H1 (cell line): ENCODE measurements at regions not wholly inside any gene's neighbourhood (a gene's known extent, or its start where the extent isn't known, plus 50 kb on each side); places are given as distances from the start of the nearest gene placed in this dataset.

Experiments
- BACH1 ChIP-seq: IDR thresholded peaks from 2 replicates; pipeline ENCODE4 v1.6.1; 2012; ENCODE audit warnings: low read length, improper control_type of control experiment
- BCL11A ChIP-seq, 2 experiments: IDR thresholded peaks; one replicate each; pipeline ENCODE4 v1.6.1; 2011; ENCODE audit warnings: low read depth in 2 of 2, low read length in 2 of 2, mild to moderate bottlenecking in 2 of 2
- CBX5 ChIP-seq: fragments of 300-800, 300-1000 bp; sonication (generic); IDR thresholded peaks from 2 replicates; pipeline ENCODE4 v1.7.1; 2016; ENCODE audit warnings: antibody characterized with exemption, low read length, low read depth
- CHD7 ChIP-seq: fragments of 300-600 bp; sonication (generic); IDR thresholded peaks from 2 replicates; pipeline ENCODE4 v1.7.1; 2012; ENCODE audit warnings: low read length, moderate library complexity, mild to moderate bottlenecking, inconsistent platforms; ENCODE audit not compliant: insufficient replicate concordance
- SP2 ChIP-seq: IDR thresholded peaks from 2 replicates; pipeline ENCODE4 v1.6.1; 2012; ENCODE audit warnings: mild to moderate bottlenecking, low read length, inconsistent platforms
- TAF7 ChIP-seq: optimal IDR thresholded peaks from 2 replicates; pipeline ENCODE3; 2011; ENCODE audit warnings: low read depth, mild to moderate bottlenecking, inconsistent platforms, low read length, moderate library complexity, borderline replicate concordance
- TBP ChIP-seq: IDR thresholded peaks from 2 replicates; pipeline ENCODE4 v1.6.1; 2011; ENCODE audit warnings: low read depth, low read length, improper control_type of control experiment

GRCh38 chr10:121677880-121678279 is 79.6 kb upstream of the FGFR2 start (continued):
- TF ChIP-seq TBP (no peak), TAF7 (no peak), CHD7 (no peak), CBX5 (no peak), BCL11A (IDR thresholded peaks at IDR 0.05; ENCODE audit: low read depth in 2 of 2, low read length in 2 of 2) (no peak), BACH1 (no peak), SP2 (no peak)
- TF ChIP-seq, all 59 proteins: peak for 0
